ENCODE measurements at regions not wholly inside any gene's neighbourhood (a gene's known extent, or its start where the extent isn't known, plus 50 kb on each side); places are given as distances from the start of the nearest gene placed in this dataset.

GRCh38 chr12:105951732-105952131 lies 187.0 kb downstream of the NUAK1 start:
- no peak for DNase-seq (ENCODE audit: low read depth in 2 of 2)

DNA sequence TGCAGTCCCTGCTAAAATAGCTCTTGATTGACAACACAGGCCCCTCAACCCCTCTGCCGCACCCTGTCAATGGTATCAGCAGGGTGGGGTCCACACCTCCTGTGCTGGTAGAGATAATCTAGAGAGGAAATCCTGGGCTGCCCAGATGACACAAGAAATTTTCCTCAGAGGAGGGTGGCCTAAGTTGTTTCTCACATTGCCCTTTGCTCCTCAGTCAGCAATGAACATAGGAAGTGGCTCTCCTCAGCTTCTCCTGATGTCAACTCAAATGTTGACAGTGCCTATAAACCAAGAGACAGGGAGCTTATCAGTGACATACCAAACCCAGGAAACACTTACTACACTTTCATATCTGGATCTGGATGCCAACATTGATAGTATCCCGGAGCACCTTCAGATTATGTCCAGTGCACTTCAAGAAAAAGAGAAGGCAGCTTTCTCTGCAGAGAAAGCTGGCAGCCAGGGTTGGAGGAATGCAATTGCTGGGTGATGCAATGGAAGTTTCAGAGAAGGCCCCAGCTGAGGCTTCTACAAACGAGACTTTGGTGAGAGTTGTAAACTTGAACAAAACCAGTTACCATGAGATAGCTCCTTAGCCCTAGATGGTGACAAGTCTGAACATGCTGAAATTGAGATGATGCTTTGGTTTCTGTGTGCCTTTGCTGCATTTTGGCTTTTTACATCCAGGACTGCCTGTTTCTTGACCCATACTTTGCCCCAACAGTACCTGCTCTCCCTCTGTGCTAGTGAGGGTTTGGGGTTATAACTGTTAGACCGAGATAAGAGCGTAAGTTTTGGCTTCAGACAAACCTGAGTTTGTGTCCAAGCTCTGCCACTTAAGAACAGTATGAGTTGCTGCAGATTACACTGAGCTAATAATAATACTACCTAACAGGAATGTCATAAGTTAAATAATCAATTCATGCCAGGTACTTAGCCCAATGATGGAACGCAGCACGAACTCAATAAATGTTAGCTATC lies 183.5 kb downstream of the NUAK1 start:
- DNase-seq (ENCODE audit: low read depth in 2 of 2), result no peak

GRCh38 chr12:105955976-105956375 lies 182.8 kb downstream of the NUAK1 start:
- DNase-seq (ENCODE audit: low read depth in 2 of 2), result no peak

DNA sequence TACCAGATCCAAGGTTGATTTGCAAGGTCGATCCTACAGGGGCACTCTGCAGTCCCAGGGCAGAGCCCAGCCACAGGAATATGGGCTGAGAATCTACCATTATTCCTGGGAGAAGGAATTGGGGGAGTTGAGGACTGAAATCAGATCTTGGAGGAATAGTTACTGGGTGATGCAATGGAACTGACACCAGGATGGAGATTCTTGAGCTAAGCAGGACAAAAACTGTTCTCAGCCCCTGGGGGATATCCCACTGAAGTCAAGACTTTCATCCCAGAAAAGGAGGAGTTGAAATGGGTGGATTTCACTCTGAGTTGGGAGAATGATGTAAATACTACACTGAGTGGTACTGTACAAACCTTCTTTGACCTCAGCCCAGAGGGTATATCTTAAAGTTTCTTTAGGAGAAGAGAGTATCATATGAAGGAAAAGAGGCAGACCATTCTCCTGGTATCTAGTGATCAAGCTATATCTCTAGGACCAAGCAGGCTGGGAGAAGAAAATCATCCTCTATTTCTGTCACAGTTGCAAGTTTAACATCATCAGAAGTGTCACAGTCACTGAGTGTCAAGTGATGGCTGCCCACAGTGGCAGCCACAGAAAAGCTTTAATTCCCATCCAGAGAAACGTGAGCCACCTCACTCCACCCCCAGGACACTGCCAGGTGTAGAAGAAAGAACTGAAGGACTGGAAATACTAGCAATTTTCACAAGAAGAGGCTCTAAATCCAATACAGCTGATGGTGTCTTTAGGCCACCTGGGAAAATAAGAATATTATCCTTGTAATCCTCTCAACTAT lies 181.9 kb downstream of the NUAK1 start:
- no peak for DNase-seq (ENCODE audit: low read depth in 2 of 2)

GRCh38 chr12:105960319-105961083 lies 178.3 kb downstream of the NUAK1 start:
- DNase-seq (ENCODE audit: low read depth in 2 of 2), result peak in 1 of 2 donors; percentile 50

- DNase-seq (ENCODE audit: low read depth in 2 of 2), result no peak
These were observed 176.7 kb downstream of the NUAK1 start for GRCh38 chr12:105961821-105962671.

DNA sequence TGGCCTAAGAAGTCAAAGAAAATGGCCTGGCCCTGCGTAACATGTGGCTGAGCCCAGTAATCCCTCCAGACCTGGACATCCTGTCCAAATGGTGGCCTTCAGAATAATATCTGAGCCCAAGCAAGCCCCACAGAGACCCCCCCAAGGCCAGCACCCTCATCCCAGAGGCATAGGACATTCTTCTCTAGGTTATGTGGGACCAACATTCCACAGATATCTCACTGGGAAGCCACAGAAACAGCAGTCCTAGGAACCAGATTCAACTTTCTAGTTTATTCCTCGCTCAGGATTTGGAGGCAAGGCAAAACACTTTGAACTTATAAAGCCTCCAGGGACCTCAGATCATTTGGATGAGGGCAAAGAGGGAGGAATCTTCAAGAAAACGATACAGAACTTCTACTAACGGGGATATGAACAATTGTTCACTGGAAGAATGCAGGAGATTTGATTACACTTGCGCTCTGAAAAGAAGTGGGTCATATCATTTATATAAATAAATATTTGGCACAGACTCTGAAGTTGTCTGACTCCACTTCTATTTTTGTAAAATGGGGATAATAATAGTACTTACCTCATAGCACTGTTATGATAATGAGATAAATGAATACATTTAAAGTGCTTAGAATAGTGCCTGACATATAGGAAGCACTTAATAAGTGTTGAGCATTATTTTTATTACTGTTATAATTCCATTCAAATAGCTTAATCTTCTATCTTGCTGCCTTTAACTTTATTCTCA lies 171.5 kb downstream of the NUAK1 start:
- no peak for DNase-seq (ENCODE audit: low read depth in 2 of 2)

DNA sequence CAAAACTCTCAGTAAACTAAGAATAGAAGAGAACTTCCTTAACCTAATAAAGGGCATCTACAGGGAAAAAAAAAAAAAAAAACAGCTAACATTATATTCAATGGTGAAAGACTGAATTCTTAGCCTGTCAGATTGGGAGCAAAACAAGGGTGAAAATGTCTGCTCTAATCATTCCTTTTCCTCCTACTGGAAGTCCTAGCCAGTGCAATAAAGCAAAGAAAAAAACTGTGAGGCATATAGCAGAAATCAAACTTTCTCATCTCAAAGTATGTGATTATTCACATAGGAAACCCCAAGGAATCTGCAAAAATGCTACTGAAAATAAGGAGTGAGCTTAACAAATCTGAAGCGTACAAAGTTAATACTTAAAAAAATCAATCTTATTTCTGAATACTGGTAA lies 170.7 kb downstream of the NUAK1 start:
- no peak for DNase-seq (ENCODE audit: low read depth in 2 of 2)

DNA sequence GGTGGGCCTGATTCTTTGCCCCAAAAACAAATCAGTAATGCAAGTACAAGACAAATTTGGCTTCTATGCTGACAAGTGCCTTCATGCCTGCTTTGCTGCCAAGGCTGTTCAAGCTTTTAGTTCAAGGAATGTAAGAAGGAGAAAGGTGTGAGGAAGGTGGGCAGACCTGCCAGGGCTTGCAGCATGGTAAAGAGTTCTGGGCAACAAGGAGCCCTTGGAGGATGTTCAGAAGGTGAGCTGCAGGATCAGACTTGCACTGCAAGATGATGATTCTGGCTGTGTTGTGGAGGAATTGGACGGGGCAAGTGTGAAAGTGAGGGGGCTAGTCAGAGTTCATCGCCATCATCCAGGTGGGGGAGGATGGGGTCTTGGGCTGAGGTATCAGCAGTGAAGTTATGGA lies 167.9 kb downstream of the NUAK1 start:
- DNase-seq (ENCODE audit: low read depth in 2 of 2), result no peak

GRCh38 chr12:105974738-105975137 lies 164.0 kb downstream of the NUAK1 start:
- no peak for DNase-seq (ENCODE audit: low read depth in 2 of 2)

DNA sequence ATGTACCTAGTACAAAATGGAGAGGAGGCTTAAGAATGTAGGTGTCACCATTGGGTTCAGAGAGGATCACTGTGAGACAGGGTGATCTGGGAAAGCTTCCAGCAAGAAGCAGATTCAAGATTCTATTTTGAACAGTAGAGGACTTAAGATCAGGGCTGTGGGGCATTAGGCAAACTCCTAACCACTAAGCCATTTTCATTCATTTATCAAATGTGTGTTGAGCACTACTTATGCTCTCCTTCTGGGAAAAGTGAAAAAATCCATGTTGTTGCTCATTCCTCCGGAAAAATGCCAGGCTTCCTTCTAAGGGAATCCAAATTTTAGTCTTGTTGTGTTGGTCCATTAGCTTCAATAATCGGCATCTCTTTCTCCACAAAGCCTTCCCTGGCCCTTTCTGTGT lies 163.4 kb downstream of the NUAK1 start:
- DNase-seq (ENCODE audit: low read depth in 2 of 2), result no peak

- DNase-seq (ENCODE audit: low read depth in 2 of 2), result no peak
These were observed 161.5 kb downstream of the NUAK1 start for GRCh38 chr12:105977236-105977635.

- no peak for DNase-seq (ENCODE audit: low read depth in 2 of 2)
These were observed 161.1 kb downstream of the NUAK1 start for GRCh38 chr12:105977652-105978051.

- DNase-seq (ENCODE audit: low read depth in 2 of 2), result no peak
These were observed 160.5 kb downstream of the NUAK1 start for GRCh38 chr12:105978276-105978675.

DNA sequence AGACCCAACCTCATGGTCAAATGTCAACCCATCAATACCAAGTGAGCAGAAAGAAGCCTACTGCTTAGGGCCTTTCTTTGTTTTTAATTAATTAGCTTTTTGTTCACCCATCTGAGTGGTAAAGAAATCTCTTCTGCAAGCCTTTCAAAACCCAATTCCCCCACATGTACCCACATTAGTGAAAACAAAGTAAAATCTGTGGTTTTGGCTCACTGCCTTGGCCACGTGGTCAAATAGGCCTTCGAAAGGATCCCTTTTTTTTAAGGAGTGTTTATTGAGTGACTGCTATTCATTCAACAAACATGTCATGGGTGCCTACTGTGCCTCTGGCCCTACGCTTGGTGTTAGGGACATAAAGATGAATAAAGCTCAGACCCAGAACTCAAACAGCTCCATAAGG lies 160.1 kb downstream of the NUAK1 start:
- no peak for DNase-seq (ENCODE audit: low read depth in 2 of 2)

DNA sequence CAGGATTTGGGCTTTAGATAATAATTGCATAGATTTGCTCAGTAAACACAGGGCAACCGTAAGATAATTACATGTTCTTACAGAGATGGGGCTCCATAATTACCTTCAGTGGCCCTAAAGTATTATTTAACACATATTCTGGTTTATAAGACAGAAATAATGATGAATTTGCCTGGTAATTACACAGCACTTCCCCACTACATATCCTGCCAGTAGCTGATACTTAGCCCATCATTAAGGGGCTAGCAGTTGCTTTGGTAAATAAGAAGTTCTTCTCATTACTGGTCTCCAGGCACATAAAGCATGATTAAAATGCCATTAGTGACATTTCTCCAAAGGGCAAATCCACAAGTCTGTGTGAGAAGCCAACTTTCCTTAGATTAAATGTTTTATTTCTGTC lies 158.7 kb downstream of the NUAK1 start:
- no peak for DNase-seq (ENCODE audit: low read depth in 2 of 2)

DNA sequence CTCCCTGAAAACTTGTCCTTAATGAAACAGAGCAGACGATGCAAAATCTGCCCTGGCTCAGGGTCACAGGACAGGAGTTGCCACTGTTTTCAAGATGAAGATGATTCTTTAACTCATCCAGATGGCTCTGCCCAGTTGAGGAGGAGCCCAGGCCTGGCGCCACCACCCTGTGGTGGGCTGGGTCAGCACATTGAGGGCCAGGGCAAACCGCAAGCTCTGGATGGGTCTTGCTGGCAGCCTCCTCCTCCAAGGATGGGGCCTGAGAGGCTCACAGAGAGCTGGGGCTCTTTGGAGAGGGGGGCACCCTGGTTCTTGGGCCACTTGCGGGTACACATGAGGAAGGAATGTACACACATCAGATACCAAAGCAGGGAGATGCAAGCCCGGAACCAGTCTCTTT lies 158.2 kb downstream of the NUAK1 start:
- no peak for DNase-seq (ENCODE audit: low read depth in 2 of 2)

- no peak for DNase-seq (ENCODE audit: low read depth in 2 of 2)
These were observed 156.7 kb downstream of the NUAK1 start for GRCh38 chr12:105982022-105982421.

- no peak for DNase-seq (ENCODE audit: low read depth in 2 of 2)
These were observed 155.0 kb downstream of the NUAK1 start for GRCh38 chr12:105983622-105984320.

- DNase-seq (ENCODE audit: low read depth in 2 of 2), result no peak
These were observed 153.4 kb downstream of the NUAK1 start for GRCh38 chr12:105985383-105985782.
